Stimulated activated CD8-positive, alpha-beta memory T cell treated with anti-CD3 and anti-CD28 coated beads, Interleukin-4, amount 100 ng/mL, for 48 hours (primary cell): ENCODE measurements at regions not wholly inside any gene's neighbourhood (a gene's known extent, or its start where the extent isn't known, plus 50 kb on each side); places are given as distances from the start of the nearest gene placed in this dataset.
"Not testable (repeated sequence)": the region's sequence is repeated elsewhere in the genome, so short reads cannot be mapped to it uniquely, and the experiment has no call there.

Experiments used
- DNase-seq: peaks from one replicate; pipeline ENCODE4 v3.0.0-alpha.2; 2020

GRCh38 chr9:26220367-26220766 lies 542.1 kb upstream of the TUSC1 start:
- no peak for DNase-seq

- no peak for DNase-seq
Observed at GRCh38 chr9:26219961-26220360, 541.7 kb upstream of the TUSC1 start.

- DNase-seq, result no peak
Observed at GRCh38 chr9:26216702-26217101, 538.5 kb upstream of the TUSC1 start.

GRCh38 chr9:26214713-26215444 lies 536.6 kb upstream of the TUSC1 start:
- not testable (repeated sequence) for DNase-seq

- no peak for DNase-seq
Observed at GRCh38 chr9:26210338-26210851, 532.2 kb upstream of the TUSC1 start.

GRCh38 chr9:26205261-26205660 lies 527.0 kb upstream of the TUSC1 start:
- DNase-seq, result no peak

- DNase-seq, result no peak
Observed at GRCh38 chr9:26193237-26193636, 515.0 kb upstream of the TUSC1 start.

- DNase-seq, result no peak
Observed at GRCh38 chr9:26191711-26192110, 513.5 kb upstream of the TUSC1 start.

GRCh38 chr9:26181836-26182235 lies 503.6 kb upstream of the TUSC1 start:
- no peak for DNase-seq

- no peak for DNase-seq
Observed at GRCh38 chr9:26176628-26177027, 498.4 kb upstream of the TUSC1 start.

- DNase-seq, result no peak
Observed at GRCh38 chr9:26175264-26175663, 497.0 kb upstream of the TUSC1 start.

GRCh38 chr9:26172301-26172700 lies 494.1 kb upstream of the TUSC1 start:
- DNase-seq, result no peak

- DNase-seq, result no peak
Observed at GRCh38 chr9:26171691-26172090, 493.4 kb upstream of the TUSC1 start.

- no peak for DNase-seq
Observed at GRCh38 chr9:26170190-26170589, 491.9 kb upstream of the TUSC1 start.

GRCh38 chr9:26169708-26170107 lies 491.5 kb upstream of the TUSC1 start:
- DNase-seq, result no peak

- DNase-seq, result no peak
Observed at GRCh38 chr9:26166537-26166936, 488.3 kb upstream of the TUSC1 start.

- no peak for DNase-seq
Observed at GRCh38 chr9:26165426-26165825, 487.2 kb upstream of the TUSC1 start.

- no peak for DNase-seq
Observed at GRCh38 chr9:26163931-26164330, 485.7 kb upstream of the TUSC1 start.

GRCh38 chr9:26159575-26160392 lies 481.5 kb upstream of the TUSC1 start:
- DNase-seq, result no peak

- DNase-seq, result no peak
Observed at GRCh38 chr9:26158631-26159150, 480.4 kb upstream of the TUSC1 start.

- DNase-seq, result no peak
Observed at GRCh38 chr9:26157411-26157810, 479.2 kb upstream of the TUSC1 start.

GRCh38 chr9:26152350-26152749 lies 474.1 kb upstream of the TUSC1 start:
- no peak for DNase-seq

GRCh38 chr9:26148128-26148527 lies 469.9 kb upstream of the TUSC1 start:
- no peak for DNase-seq

- no peak for DNase-seq
Observed at GRCh38 chr9:26145938-26146337, 467.7 kb upstream of the TUSC1 start.
